ENCODE measurements at regions not wholly inside any gene's neighbourhood (a gene's known extent, or its start where the extent isn't known, plus 50 kb on each side); places are given as distances from the start of the nearest gene placed in this dataset.

DNA sequence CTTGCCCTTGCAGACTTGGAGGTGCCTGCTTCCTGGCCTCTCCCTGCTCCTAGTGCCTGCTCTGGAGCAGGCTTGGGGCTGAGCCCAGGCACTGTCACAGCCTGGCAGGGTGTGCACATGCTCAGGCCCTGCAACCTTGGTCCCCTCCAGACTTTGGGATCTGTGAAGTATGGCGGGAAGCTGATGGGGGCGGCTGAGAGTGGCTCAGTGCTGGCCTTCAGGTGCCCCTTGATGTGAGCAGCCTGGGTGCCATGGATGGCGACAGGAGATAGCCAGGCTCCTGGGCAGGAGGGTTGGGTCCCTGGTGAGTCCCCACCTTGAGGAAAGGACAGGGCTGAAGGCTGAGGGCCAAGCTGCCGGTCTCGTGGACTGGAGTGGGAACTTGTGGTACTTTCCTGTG, 700.4 kb upstream of the KCND2 start:
- no peak overlapping the region for H3K27ac ChIP-seq
- CTCF ChIA-PET = no interaction called here
- no peak for DNase-seq (ENCODE audit: low spot score)
- POLR2A ChIA-PET (ENCODE audit: low non-redundant PET) = no interaction called here
- TF ChIP-seq, protein P1, sequence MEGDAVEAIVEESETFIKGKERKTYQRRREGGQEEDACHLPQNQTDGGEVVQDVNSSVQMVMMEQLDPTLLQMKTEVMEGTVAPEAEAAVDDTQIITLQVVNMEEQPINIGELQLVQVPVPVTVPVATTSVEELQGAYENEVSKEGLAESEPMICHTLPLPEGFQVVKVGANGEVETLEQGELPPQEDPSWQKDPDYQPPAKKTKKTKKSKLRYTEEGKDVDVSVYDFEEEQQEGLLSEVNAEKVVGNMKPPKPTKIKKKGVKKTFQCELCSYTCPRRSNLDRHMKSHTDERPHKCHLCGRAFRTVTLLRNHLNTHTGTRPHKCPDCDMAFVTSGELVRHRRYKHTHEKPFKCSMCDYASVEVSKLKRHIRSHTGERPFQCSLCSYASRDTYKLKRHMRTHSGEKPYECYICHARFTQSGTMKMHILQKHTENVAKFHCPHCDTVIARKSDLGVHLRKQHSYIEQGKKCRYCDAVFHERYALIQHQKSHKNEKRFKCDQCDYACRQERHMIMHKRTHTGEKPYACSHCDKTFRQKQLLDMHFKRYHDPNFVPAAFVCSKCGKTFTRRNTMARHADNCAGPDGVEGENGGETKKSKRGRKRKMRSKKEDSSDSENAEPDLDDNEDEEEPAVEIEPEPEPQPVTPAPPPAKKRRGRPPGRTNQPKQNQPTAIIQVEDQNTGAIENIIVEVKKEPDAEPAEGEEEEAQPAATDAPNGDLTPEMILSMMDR (conservative IDR thresholded peaks at IDR 0.05; ENCODE audit: low read depth) = no peak

DNA sequence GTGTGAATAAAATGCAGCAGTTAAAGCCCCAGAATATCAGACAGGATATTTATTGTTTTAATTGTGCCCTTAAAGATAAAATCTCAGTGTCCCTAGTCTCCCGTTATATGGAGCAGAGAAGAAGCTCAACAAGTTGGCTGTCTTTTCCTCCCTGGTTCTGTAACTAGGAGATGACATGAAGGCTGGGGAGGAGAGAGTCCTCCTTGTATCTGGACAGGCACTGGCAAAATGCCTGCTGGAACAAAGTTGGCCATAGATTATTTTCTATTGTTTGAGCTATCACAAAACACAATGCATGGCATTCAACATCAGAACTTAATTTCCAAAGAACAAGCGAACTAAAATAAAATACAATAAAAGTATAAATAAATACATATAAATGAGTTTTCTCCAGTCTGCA, 694.9 kb upstream of the KCND2 start:
- no peak overlapping the region for H3K27ac ChIP-seq
- ChIA-PET CTCF (no interaction called here), POLR2A (ENCODE audit: low non-redundant PET) (no interaction called here)
- TF ChIP-seq, protein P1 (conservative IDR thresholded peaks at IDR 0.05; ENCODE audit: low read depth) = no peak
- DNase-seq (ENCODE audit: low spot score) = no peak

DNA sequence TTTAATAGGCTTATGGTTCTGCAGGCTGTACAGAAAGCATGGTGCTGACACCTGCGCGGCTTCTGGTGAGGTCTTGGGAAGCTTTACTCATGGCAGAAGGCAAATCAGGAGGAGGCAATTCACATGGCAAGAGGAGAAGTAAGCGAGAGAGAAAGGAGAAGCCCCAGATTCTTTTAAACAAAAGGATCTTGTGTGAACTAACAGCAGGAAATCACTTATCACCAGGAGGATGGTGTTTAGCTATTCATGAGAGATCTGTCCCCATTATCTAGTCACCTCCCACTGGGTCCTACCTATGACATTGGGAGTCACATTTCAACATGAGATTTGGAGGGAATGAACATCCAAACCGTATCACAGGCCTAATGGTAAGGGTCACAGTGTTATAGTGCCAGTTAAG, 678.0 kb upstream of the KCND2 start:
- DNase-seq (ENCODE audit: low spot score) = no peak
- ChIA-PET CTCF (no interaction called here), POLR2A (ENCODE audit: low non-redundant PET) (no interaction called here)
- no peak overlapping the region for H3K27ac ChIP-seq
- TF ChIP-seq, protein P1 (conservative IDR thresholded peaks at IDR 0.05; ENCODE audit: low read depth) = no peak

DNA sequence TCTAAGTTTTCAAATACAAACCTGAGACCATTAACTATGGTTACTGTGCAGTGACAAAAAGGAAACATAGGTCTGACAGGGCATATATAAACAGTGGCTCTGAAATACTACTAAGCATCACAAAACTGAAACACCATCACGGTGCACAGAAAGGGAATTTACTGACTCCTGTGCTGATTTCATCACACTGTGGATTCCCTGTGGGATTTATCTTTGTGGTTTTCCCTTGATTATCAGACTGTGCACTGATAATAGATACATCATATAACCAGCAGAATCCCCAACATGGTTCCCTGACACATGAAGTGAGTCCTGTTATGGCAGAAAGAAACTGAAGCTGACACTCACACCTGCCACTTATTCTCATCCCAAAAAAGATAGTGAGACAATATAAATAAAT, 676.3 kb upstream of the KCND2 start:
- no peak overlapping the region for H3K27ac ChIP-seq
- CTCF ChIA-PET = no interaction called here
- no peak for DNase-seq (ENCODE audit: low spot score)
- POLR2A ChIA-PET (ENCODE audit: low non-redundant PET) = no interaction called here
- TF ChIP-seq, protein P1 (conservative IDR thresholded peaks at IDR 0.05; ENCODE audit: low read depth) = no peak

DNA sequence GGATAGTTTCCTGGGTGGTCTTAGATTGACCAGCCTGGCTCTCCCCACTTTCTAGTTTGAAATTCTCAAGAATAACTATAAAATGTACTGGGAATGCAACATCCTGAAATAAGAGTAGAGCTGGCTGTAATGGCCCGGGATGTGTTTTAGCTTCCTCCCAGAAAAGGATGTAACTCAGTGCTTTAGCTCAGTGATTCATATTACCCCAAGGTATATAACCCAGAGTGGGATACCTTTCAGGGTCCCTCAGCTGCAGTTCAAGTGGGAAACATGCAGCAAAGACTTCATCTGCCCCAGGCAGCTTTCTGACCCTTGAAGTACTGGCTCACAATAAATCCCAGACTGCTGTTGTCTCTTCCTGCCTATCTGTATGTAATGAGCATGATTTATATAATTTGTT, 666.7 kb upstream of the KCND2 start:
- no peak overlapping the region for H3K27ac ChIP-seq
- ChIA-PET POLR2A (ENCODE audit: low non-redundant PET) (interaction anchor here (0.6 kb wide), 1 partner anchor 134 kb away, joined by 3 read pairs; no protein-coding TSS in a partner anchor), CTCF (interaction anchor here (0.6 kb wide), 1 partner anchor 1286 kb away, joined by 4 read pairs; no protein-coding TSS in a partner anchor)
- DNase-seq (ENCODE audit: low spot score) = no peak
- TF ChIP-seq, protein P1 (conservative IDR thresholded peaks at IDR 0.05; ENCODE audit: low read depth) = no peak

DNA sequence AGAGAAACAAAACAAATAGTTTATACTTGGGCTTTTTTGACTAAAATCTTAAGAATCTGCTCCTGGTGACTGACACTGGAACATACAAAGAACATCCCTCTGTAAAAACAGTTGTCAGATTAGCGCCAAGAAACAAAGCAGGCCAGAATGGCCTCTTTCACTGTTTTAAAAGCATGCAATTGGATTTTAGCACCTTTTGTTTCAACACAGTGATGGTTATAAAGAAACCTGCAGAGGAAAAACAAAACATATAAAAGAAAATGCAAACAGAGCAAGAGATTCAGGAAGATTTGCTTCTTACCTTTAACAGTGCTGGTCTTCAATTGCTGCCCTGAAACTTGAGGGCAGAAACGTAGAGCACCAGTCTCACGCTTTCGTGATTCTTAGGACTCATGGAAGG, 652.2 kb upstream of the KCND2 start:
- POLR2A ChIA-PET (ENCODE audit: low non-redundant PET) = no interaction called here
- CTCF ChIA-PET = no interaction called here
- DNase-seq (ENCODE audit: low spot score) = no peak
- no peak overlapping the region for H3K27ac ChIP-seq
- TF ChIP-seq, protein P1 (conservative IDR thresholded peaks at IDR 0.05; ENCODE audit: low read depth) = no peak

DNA sequence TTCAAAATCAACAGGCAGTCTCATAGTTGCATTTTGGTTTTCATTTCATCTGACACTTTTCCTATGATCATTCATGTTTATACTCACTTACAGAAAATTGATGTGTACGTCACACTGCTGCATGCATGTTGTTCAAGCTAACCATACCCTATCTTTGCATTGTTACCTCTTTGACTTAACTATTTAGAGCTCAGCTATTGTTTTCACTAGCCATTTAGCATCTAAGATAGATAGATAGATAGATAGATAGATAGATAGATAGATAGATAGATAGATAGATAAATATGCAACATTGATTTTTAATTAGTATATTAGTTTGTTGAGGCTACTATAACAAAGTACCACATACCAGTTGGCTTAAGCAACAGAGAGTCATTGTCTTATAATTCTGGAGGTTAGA, 649.5 kb upstream of the KCND2 start:
- ChIA-PET CTCF (no interaction called here), POLR2A (ENCODE audit: low non-redundant PET) (no interaction called here)
- TF ChIP-seq, protein P1 (conservative IDR thresholded peaks at IDR 0.05; ENCODE audit: low read depth) = no peak
- DNase-seq (ENCODE audit: low spot score) = no peak
- no peak overlapping the region for H3K27ac ChIP-seq

Measured in RWPE1 (cell line).